ENCODE measurements at regions not wholly inside any gene's neighbourhood (a gene's known extent, or its start where the extent isn't known, plus 50 kb on each side); places are given as distances from the start of the nearest gene placed in this dataset.
A peak's percentile ranks its signal among the peaks of the same experiment; 100 is the strongest.
"Not testable (repeated sequence)": the region's sequence is repeated elsewhere in the genome, so short reads cannot be mapped to it uniquely, and the experiment has no call there.

- no peak for DNase-seq
Measured at GRCh38 chr5:106363578-106363977, 1307.2 kb downstream of the EFNA5 start.

DNA sequence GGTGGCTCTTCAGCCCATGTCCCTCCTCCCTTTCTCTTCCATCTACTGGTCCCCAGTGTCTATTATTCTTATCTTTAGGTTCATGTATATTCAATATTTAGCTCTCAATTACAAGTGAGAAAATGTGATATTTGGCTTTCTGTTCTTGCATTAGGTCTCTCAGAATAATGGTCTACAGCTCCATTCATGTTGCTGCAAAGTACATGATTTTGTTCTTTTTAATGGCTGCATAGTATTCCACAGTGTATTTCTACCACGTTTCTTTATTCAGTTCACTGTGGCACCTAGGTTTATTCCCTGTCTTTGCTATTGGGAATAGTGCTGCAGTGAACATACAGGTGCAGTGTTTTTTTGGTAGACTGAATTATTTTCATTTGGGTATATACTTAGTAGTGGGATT is 1308.8 kb downstream of the EFNA5 start:
- no peak for DNase-seq

DNA sequence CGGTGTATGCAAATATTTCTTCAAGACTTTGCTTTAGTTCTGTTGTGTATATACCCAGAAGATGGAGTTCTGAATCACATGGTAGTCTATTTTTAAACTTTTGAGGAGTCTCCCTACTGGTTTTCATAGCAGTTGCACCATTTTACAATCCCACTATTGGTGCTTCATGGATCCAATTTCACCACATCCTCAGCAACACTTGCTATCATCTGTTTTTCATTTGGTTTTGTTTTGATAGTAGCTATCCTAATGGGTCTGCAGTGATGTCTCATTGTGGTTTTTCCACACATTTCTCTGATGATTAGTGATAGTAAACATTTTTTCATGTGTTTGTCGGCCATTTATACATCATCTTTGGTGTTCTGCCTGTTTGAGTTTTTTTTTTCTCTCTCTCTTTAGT is 1339.3 kb downstream of the EFNA5 start:
- peak in 1 of 3 donors; percentile 93 for DNase-seq

GRCh38 chr5:106324356-106324755 is 1346.4 kb downstream of the EFNA5 start:
- no peak for DNase-seq

DNA sequence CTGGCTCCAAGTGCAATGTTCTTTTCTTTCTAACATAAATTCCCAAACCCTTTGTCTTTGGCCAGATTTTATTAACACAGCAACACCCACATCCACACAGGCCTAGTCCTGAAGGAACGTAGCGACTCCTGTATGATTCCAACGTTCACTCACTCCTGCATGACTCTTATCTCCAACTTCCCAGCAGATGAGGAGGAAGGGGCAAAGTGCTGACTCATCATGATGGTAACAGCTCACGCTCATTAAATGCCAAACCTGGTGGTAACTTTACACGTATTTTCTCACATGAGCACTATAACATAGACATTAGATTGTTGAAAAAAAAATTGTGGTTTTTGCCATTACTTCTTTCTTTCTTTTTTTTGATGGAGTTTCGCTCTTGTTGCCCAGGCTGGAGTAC is 1349.5 kb downstream of the EFNA5 start:
- no peak for DNase-seq

- no peak for DNase-seq
Measured at GRCh38 chr5:106314221-106314824, 1356.4 kb downstream of the EFNA5 start.

GRCh38 chr5:106312360-106312759 is 1358.4 kb downstream of the EFNA5 start:
- peak in 1 of 3 donors; percentile 15 for DNase-seq

DNA sequence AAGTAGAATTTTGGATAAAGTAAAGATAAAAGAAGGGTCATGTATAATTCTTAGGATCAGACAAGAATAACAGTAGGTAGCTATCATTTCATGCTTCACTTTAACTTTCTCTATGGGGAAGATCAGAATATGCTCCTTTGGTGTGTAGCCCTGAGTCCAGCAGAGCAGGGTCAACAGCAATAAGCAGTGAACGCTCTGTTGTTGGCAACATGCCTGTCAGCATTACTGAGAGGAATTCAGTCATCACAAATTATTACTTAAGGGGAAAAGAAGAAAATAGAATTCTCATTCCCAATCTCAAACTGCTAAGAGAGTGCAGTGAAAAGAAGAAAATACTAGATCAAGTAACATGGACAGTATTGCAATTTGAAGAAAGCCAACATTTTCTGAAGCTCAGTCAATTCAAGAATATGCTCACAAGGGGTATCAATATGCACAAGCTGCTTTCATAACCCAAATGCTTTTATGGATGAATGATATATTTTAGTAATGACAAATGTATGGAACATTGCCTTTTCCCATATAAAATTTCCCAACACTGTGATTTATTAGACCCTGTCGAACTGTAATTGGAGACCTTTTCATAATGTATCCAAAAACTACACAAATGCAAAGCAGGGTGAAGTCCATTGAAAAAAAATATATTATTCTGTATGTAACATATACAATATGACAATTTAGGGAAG is 1359.4 kb downstream of the EFNA5 start:
- peak; percentile 15 to 57 (median 40) for DNase-seq

DNA sequence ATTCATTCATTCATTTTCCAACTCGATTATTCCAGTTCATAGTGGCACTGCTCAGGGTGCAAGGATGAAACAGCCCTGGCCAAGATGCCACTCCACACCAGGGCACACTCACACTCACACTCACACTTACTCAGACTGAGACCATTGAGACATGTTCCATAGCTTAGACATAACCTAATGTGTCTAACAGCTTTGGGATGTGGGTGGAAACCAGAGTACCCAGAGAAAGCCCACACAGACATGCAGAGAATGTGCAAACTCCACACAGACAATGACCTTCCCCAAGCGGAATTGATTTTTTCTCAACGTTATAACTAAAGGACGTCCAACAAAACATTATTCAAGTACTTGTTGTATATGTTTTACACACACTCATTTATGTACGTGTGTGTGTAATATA is 1363.5 kb downstream of the EFNA5 start:
- DNase-seq, result no peak

DNA sequence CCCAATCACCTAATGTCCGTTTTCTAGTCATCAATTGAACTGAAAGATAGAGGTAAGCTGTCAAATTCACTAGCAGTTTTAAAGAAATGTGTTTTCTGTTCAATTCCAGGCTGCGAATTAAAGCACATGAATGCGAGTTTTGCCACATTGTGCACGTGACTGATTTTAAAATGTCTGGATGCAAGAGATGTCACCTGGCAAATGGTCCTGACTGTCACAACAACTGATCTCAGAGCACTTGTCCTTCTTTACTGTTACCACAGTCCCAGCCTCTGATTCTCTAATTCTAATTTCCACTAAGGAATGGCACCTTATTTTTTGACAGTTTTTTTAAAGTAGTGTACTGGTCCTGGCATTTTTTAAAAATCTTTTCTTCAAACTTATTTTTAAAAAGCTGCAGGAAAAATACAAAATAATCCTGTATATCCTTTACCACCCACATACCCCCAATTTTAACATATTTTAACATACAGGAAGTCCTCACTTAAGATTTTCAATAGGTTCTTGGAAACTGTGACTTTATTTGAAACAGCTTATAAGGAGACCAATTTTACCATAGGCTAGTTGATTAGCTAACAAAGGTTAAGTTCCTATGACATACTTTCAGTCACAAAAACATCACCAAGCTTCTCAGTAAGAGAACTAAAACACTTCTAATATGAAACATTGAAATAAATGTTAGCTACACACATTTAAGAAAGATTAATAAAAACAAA is 1364.3 kb downstream of the EFNA5 start:
- DNase-seq, result no peak

- DNase-seq, result no peak
Measured at GRCh38 chr5:106303911-106304310, 1366.8 kb downstream of the EFNA5 start.

DNA sequence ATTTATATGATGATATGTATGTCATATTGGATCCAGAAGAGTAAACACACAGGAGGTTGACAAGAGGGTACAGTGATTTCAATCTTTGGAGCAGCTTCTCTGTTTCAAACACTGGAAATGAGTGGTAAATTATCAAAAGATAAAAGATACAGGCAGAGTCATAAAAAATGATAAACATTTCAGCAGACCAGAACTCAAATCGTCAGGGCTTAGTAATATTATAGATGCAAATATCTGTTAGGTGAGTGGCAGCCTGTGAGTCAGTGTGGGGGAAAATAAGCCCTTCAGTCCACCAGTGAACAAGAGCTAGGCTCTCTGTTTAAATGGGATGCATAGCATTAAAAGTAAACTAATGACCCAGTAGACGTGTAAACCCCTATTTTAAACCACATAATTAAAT is 1378.1 kb downstream of the EFNA5 start:
- DNase-seq, result peak in 1 of 3 donors; percentile 31

- no peak for DNase-seq
Measured at GRCh38 chr5:106290841-106291240, 1379.9 kb downstream of the EFNA5 start.

DNA sequence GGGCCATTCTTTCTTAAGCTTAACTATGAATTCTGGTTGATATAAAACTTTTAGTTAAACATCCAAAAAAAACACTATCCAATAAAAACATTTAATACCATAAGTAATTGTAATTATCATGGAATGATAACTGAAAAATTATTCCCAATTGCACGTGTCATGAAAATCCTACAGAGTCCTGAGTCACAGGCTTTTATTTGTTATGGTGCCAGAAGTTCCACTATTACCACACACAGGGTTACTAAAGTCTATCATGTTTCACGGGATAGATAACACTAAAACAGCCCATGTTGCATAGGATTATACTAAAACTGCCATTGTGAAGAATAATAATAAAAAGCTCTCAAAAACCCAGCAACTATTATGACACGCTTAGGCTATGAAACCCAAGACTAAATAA is 1381.8 kb downstream of the EFNA5 start:
- DNase-seq, result no peak

- no peak for DNase-seq
Measured at GRCh38 chr5:106277540-106278096, 1393.1 kb downstream of the EFNA5 start.

GRCh38 chr5:106269252-106269843 is 1401.4 kb downstream of the EFNA5 start:
- DNase-seq, result peak; percentile 1 to 21 (median 18)

GRCh38 chr5:106267256-106267655 is 1403.5 kb downstream of the EFNA5 start:
- DNase-seq, result no peak

DNA sequence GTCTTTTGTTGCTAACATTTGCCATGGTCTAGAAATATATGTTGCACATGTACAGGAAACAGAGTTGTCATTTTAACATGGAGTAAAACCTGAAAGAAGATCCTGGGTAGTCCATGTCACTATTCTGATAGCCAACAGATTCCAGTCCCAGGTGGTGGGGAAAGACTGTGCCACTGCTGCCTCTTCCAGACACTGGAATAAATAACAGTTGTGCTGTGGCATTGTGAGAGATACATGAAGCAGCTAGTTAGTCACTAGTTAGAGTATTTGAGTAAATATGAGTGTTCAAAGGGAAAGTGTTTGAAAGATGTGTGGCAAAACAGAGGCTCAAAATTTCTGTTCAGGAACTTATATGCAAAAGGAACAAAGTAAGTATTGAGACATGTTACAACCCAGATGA is 1408.3 kb downstream of the EFNA5 start:
- no peak for DNase-seq

- not testable (repeated sequence) for DNase-seq
Measured at GRCh38 chr5:106259431-106260090, 1411.2 kb downstream of the EFNA5 start.

GRCh38 chr5:106258591-106259125 is 1412.1 kb downstream of the EFNA5 start:
- peak in 1 of 3 donors; percentile 11 for DNase-seq

DNA sequence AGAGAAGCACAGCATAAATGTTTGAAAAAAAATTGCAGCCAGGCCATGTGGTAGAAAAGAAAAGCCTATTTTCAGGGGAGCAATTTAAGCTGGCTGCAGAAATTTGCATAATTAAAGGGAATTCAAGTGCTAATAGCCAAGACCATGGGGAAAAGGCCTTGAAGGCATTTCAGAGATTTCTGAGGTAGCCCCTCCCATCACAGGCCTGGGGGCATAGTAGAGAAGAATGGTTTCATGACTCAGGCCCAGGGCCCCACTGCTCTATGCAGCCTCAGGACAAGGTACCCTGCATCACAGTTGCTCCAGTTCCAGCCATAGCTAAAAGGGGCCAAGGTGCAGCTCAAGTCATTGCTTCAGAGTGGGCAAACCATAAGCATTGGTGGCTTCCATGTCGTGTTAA is 1416.0 kb downstream of the EFNA5 start:
- DNase-seq, result no peak
